Breast epithelium (tissue), 3 donors: ENCODE measurements at regions not wholly inside any gene's neighbourhood (a gene's known extent, or its start where the extent isn't known, plus 50 kb on each side); places are given as distances from the start of the nearest gene placed in this dataset.
"Not testable (repeated sequence)": the region's sequence is repeated elsewhere in the genome, so short reads cannot be mapped to it uniquely, and the experiment has no call there.

Source experiments
- POLR2A ChIP-seq: fragments of 450-650 bp; IDR thresholded peaks from one replicate; pipeline ENCODE4 v1.6.1; 2016; ENCODE audit warnings: antibody characterized with exemption, mild to moderate bottlenecking, moderate library complexity
- POLR2AphosphoS5 ChIP-seq, 3 donors: sonication (generic); formaldehyde crosslinking; IDR thresholded peaks; one replicate each; pipeline ENCODE4 v1.6.1; 2017; ENCODE audit warnings: antibody characterized with exemption in 3 of 3
- TF ChIP-seq, protein P1 (sequence below), 3 donors: fragments of 450-650 bp; IDR thresholded peaks; one replicate each; pipeline ENCODE4 v1.5.1; 2016 to 2017; ENCODE audit warnings: antibody characterized with exemption in 3 of 3, mild to moderate bottlenecking in 3 of 3, moderate library complexity in 3 of 3

DNA sequence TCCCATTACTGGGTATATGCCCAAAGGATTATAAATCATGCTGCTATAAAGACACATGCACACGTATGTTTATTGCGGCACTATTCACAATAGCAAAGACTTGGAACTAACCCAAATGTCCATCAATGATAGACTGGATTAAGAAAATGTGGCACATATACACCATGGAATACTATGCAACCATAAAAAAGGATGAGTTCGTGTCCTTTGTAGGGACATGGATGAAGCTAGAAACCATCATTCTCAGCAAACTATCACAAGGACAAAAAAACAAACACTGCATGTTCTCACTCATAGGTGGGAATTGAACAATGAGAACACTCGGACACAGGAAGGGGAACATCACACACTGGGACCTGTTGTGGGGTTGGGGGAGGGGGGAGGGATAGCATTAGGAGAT lies 188.3 kb downstream of the SPTSSA start:
- TF ChIP-seq, protein P1, sequence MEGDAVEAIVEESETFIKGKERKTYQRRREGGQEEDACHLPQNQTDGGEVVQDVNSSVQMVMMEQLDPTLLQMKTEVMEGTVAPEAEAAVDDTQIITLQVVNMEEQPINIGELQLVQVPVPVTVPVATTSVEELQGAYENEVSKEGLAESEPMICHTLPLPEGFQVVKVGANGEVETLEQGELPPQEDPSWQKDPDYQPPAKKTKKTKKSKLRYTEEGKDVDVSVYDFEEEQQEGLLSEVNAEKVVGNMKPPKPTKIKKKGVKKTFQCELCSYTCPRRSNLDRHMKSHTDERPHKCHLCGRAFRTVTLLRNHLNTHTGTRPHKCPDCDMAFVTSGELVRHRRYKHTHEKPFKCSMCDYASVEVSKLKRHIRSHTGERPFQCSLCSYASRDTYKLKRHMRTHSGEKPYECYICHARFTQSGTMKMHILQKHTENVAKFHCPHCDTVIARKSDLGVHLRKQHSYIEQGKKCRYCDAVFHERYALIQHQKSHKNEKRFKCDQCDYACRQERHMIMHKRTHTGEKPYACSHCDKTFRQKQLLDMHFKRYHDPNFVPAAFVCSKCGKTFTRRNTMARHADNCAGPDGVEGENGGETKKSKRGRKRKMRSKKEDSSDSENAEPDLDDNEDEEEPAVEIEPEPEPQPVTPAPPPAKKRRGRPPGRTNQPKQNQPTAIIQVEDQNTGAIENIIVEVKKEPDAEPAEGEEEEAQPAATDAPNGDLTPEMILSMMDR (IDR thresholded peaks at IDR 0.05) = not testable (repeated sequence)
- not testable (repeated sequence) for TF ChIP-seq POLR2AphosphoS5 (IDR thresholded peaks at IDR 0.05); POLR2A
